NT2/D1 (cell line): ENCODE measurements at regions not wholly inside any gene's neighbourhood (a gene's known extent, or its start where the extent isn't known, plus 50 kb on each side); places are given as distances from the start of the nearest gene placed in this dataset.

Source experiments
- SUZ12 ChIP-seq: IDR thresholded peaks from 2 replicates; pipeline ENCODE4 v1.6.1; 2011; ENCODE audit not compliant: insufficient read length, insufficient read depth; ENCODE audit errors: extremely low read depth
- YY1 ChIP-seq: IDR thresholded peaks from 2 replicates; pipeline ENCODE4 v1.6.1; 2011; ENCODE audit not compliant: insufficient read length, insufficient read depth
- ZNF274 ChIP-seq: IDR thresholded peaks from 2 replicates; pipeline ENCODE4 v1.6.1; 2011; ENCODE audit warnings: mild to moderate bottlenecking, low read depth, low read length

DNA sequence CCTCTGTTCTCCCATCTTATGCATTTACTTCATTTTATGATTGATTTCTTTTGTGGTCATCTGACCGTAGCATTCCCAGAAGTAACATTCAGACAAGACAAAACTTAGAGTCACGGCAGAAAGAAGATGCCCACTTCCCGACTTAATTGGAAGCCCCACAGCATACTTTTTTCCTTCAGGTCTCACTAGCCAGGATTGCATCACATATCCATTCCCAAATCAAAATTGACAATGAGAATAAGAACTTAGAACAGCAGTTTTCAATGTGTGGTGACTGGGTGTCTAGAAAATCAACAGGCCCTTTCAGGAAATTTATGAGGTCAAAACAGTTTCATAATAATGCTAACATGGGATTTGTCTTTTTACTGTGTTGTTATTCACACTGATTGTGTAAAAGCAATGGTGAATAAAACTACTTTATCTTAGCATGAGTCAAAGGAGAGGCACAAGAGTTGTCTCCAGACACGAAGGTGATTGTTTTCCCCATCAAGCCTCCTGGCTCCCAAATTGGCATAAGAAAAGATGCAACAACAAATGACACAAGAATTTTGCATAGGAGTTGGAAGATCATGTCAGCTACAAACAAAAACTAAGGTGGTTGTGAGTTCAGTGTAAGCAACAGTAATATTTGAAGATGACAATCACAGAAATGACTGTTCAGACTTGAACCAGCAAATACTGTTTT is 493.9 kb downstream of the HTR7 start:
- TF ChIP-seq ZNF274 = no peak
- no peak for TF ChIP-seq YY1
- TF ChIP-seq SUZ12 = no peak
